ENCODE measurements at regions not wholly inside any gene's neighbourhood (a gene's known extent, or its start where the extent isn't known, plus 50 kb on each side); places are given as distances from the start of the nearest gene placed in this dataset.

- Histone ChIP-seq H3K4me2 (replicated peaks; ENCODE audit: extremely low read depth, low read length, poor library complexity, severe bottlenecking) (no peak overlapping the region), H3K36me3 (replicated peaks in 1 of 2; ENCODE audit: control insufficient read depth in 1 of 2, insufficient read depth in 2 of 2, low read length in 2 of 2) (no peaks in the 10 kb centered on the region), H3K9me3 (replicated peaks in 1 of 2; ENCODE audit: control insufficient read depth in 1 of 2, insufficient read depth in 1 of 2, low read length in 2 of 2) (peaks cover 0 to 10% of the 10 kb centered on the region in 2 donors), H3K4me1 (ENCODE audit: control insufficient read depth in 1 of 2, insufficient read depth in 2 of 2, low read length in 2 of 2) (no peaks in the 10 kb centered on the region), H3K9ac (ENCODE audit: insufficient read depth, low read length, poor library complexity, severe bottlenecking) (no peak overlapping the region), H3K27me3 (ENCODE audit: control insufficient read depth in 2 of 2, insufficient read depth in 2 of 2, low read length in 2 of 2) (no peaks in the 10 kb centered on the region), H3K4me3 (replicated peaks in 1 of 3; ENCODE audit: low read depth in 2 of 3, low read length in 3 of 3) (no peak overlapping the region), H3K27ac (ENCODE audit: low read depth in 1 of 2, low read length in 2 of 2) (no peak overlapping the region), H2AFZ (ENCODE audit: insufficient read depth, low read depth, low read length, poor library complexity, severe bottlenecking) (no peak overlapping the region), H3K79me2 (ENCODE audit: insufficient read depth, low read length) (no peaks in the 10 kb centered on the region), H4K20me1 (ENCODE audit: insufficient read depth, low read length) (no peaks in the 10 kb centered on the region)
- TF ChIP-seq, protein P1, sequence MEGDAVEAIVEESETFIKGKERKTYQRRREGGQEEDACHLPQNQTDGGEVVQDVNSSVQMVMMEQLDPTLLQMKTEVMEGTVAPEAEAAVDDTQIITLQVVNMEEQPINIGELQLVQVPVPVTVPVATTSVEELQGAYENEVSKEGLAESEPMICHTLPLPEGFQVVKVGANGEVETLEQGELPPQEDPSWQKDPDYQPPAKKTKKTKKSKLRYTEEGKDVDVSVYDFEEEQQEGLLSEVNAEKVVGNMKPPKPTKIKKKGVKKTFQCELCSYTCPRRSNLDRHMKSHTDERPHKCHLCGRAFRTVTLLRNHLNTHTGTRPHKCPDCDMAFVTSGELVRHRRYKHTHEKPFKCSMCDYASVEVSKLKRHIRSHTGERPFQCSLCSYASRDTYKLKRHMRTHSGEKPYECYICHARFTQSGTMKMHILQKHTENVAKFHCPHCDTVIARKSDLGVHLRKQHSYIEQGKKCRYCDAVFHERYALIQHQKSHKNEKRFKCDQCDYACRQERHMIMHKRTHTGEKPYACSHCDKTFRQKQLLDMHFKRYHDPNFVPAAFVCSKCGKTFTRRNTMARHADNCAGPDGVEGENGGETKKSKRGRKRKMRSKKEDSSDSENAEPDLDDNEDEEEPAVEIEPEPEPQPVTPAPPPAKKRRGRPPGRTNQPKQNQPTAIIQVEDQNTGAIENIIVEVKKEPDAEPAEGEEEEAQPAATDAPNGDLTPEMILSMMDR (IDR thresholded peaks at IDR 0.05) = no peak
- no peak for DNase-seq
- WGBS (ENCODE audit: insufficient coverage) = 80% methylated on average over 1 of the region's 2 CpGs
- H3K4me1 Mint-ChIP-seq = no peaks in the 10 kb centered on the region
- no peaks in the 10 kb centered on the region for H3K27me3 Mint-ChIP-seq (ENCODE audit: low read depth in 3 of 3)
- no peak overlapping the region for H3K4me3 Mint-ChIP-seq
- no peaks in the 10 kb centered on the region for H3K36me3 Mint-ChIP-seq
- peaks cover 2 to 13% (median 6%) of the 10 kb centered on the region in 7 donors for H3K9me3 Mint-ChIP-seq
- no peak overlapping the region for H3K27ac Mint-ChIP-seq
- intact Hi-C loops (cut with micrococcal nuclease) = no loop called here
Measured at GRCh38 chr2:138319616-138320015, 182.0 kb upstream of the SPOPL start.

GRCh38 chr2:138321458-138321857, 180.1 kb upstream of the SPOPL start:
- TF ChIP-seq, protein P1 (IDR thresholded peaks at IDR 0.05) = no peak
- Histone ChIP-seq H3K4me1 (ENCODE audit: control insufficient read depth in 1 of 2, insufficient read depth in 2 of 2, low read length in 2 of 2) (no peaks in the 10 kb centered on the region), H3K4me2 (replicated peaks; ENCODE audit: extremely low read depth, low read length, poor library complexity, severe bottlenecking) (no peak overlapping the region), H2AFZ (ENCODE audit: insufficient read depth, low read depth, low read length, poor library complexity, severe bottlenecking) (no peak overlapping the region), H3K27me3 (ENCODE audit: control insufficient read depth in 2 of 2, insufficient read depth in 2 of 2, low read length in 2 of 2) (no peaks in the 10 kb centered on the region), H4K20me1 (ENCODE audit: insufficient read depth, low read length) (no peaks in the 10 kb centered on the region), H3K36me3 (replicated peaks in 1 of 2; ENCODE audit: control insufficient read depth in 1 of 2, insufficient read depth in 2 of 2, low read length in 2 of 2) (no peaks in the 10 kb centered on the region), H3K27ac (ENCODE audit: low read depth in 1 of 2, low read length in 2 of 2) (no peak overlapping the region), H3K4me3 (replicated peaks in 1 of 3; ENCODE audit: low read depth in 2 of 3, low read length in 3 of 3) (no peak overlapping the region), H3K79me2 (ENCODE audit: insufficient read depth, low read length) (no peaks in the 10 kb centered on the region), H3K9ac (ENCODE audit: insufficient read depth, low read length, poor library complexity, severe bottlenecking) (no peak overlapping the region), H3K9me3 (replicated peaks in 1 of 2; ENCODE audit: control insufficient read depth in 1 of 2, insufficient read depth in 1 of 2, low read length in 2 of 2) (peaks cover 0 to 4% of the 10 kb centered on the region in 2 donors)
- no peaks in the 10 kb centered on the region for H3K27me3 Mint-ChIP-seq (ENCODE audit: low read depth in 3 of 3)
- H3K27ac Mint-ChIP-seq = no peak overlapping the region
- DNase-seq = no peak
- no peaks in the 10 kb centered on the region for H3K4me1 Mint-ChIP-seq
- H3K36me3 Mint-ChIP-seq = no peaks in the 10 kb centered on the region
- no peak overlapping the region for H3K4me3 Mint-ChIP-seq
- peaks cover 0 to 9% (median 2%) of the 10 kb centered on the region in 7 donors for H3K9me3 Mint-ChIP-seq
- intact Hi-C loops (cut with micrococcal nuclease) = no loop called here
- no CpG with 5 or more reads among the region's 2 CpGs for WGBS (ENCODE audit: insufficient coverage)

Data from CD14-positive monocyte (primary cell).